ENCODE measurements at regions not wholly inside any gene's neighbourhood (a gene's known extent, or its start where the extent isn't known, plus 50 kb on each side); places are given as distances from the start of the nearest gene placed in this dataset.
"Not testable (repeated sequence)": the region's sequence is repeated elsewhere in the genome, so short reads cannot be mapped to it uniquely, and the experiment has no call there.

DNA sequence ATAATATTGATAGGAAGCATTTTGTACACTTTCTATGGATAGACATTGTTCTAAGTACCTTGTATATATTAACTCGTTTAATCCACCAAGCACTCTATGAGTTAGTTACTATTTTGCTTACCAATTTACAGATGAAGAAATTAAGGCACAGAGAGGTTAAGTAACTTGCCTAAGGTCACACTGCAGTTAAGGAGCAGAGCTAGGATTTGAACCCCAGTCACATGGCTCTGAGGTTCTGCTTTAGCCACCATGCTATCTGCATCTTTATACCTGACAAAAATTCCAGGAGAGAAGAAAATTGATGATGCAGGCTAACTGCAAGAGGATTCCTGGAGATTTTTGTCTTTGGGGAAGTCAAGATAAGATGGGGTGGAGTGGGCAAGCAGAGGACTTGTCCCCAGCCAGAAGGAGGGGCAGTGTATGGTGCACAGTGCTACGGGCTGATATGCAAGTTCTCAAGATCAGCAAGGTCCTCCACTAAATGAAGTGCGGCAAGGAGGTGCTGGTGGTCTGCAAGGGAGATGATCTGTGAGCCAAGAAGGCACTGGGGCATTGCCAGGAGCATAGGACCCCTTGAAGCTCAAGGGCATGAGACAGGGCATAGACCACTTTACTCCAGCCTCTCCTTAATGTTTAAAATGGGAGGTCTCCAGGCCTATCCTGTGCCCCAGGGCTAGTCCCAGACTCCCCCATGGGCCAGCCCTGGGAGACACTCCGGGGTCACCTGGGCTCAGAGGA is 430.6 kb downstream of the RPS24 start:
- DNase-seq = no peak

DNA sequence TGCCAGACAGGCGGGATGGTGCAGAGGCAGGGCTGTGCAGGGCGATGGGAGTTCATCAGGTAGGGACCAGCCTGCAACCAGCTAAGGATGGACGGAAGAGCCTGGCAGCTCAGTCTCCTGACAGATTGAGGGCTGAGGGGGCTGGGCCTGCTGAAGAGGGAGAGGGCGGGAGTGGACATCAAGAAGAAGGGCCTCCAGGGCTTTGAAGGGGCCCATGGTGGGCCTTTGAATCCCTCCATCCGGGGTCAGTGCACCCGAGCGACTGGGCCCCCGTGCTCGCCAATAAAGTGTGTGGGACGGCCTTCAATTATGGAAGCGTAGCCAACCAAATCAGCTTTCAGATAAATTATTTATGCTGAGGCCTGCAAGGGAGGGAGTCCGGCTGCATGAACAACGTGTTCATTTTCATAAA is 431.2 kb downstream of the RPS24 start:
- no peak for DNase-seq

DNA sequence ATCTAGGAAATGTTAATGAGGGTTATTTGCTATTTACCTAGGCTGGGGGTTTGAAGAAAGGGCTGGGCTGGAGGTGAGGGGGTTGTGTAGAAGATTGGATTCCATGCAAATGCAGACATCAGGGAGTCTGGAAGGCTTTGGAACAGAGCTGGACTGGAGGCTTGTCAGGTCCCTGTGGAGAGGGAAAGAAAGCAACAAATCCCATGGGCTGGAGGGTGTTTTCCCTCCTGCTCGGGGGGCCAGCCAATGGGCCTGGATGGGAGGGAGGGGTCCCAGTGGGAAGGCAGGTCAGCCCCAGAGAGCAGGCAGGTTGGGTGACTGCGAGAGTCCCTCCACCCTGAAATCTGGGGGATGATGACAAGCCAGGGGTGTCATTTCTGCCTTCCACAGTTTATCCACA is 431.8 kb downstream of the RPS24 start:
- no peak for DNase-seq

DNA sequence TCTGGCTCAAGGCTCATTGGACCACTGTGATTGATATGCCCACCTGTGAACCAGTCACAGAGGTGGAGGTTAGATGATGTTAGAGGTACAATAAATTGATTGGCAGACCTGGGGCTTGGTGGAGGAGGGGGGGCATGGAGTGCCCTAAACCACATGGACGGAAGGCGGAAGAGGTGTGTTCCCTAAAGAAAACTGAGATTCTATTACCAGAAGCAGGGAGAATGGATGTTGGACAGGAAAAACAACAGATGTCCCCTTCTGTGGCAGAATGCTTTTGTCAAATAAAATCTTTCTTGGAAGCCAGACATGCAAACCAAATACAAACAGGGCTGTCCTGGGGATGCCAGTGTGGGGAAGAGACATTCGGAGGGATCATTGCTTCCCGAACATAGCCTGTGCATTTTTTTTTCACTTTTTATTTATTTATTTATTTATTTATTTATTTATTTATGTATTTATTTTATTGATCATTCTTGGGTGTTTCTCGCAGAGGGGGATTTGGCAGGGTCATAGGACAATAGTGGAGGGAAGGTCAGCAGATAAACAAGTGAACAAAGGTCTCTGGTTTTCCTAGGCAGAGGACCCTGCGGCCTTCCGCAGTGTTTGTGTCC is 433.9 kb downstream of the RPS24 start:
- no peak for DNase-seq

DNA sequence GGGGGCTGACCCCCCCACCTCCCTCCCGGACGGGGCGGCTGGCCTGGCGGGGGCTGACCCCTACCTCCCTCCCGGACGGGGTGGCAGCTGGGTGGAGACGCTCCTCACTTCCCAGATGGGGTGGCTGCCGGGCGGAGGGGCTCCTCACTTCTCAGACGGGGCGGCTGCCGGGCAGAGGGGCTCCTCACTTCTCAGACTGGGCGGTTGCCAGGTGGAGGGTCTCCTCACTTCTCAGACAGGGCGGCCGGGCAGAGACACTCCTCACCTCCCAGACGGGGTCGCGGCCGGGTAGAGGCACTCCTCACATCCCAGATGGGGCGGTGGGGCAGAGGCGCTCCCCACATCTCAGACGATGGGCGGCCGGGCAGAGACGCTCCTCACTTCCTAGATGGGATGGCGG is 435.1 kb downstream of the RPS24 start:
- DNase-seq = not testable (repeated sequence)

DNA sequence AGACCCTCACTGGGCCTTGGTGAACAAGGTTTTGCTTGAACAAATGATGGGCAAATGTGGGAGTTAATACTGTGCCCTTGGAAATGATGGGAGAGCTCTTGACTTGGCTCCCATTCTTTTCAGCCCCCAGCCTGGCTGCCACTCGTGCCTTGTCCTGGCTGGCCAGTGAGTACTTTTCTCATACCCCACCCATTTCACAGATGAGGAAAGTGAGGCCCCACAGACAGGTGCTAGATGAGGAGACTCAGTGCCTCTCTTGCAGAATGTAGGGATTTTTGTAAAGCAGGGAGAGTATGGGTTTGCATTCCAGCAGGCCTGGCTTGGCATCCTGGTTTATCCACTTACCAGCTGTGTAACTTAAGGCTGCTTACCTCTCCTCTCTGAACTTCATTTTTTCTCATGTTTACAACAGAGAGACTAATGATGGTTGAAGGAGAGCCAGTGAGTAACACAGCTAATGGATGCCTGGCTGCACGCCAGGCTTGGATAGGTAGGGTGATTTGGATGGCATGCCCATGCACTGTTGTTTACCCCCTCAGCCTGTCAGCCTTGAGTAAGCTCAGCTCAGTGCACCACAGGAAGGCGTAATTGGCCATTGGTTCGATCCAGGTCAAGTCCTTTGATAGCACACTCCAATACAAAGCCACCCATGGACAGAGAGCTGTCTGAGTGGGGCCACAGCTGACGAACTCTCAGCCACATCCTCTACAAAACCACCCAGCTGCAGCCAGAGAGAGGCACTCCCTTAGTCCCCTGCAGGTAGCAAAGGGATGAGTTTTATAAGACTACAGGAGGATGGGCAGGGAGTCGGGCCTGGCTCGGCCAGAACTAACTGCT is 436.8 kb downstream of the RPS24 start:
- no peak for DNase-seq

DNA sequence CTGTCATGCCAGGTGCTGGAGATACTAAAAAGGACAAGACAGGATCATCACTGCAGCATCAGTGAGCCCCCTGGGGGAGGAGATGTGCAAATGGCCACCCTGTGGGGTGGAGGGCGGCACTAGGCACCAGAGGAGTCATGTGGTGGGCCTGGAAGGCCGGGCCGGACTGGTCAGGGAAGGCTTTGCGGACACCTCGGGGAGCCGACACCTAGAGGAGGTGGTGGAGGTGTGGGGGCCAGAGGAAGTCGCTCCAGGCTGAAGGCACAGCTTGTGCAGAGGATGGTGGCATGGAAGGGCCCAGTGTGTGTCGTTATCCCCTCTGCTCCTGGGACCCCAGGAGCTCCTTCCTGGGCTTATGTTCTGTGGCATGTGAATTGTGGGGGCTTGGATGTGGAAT is 437.7 kb downstream of the RPS24 start:
- no peak for DNase-seq

DNA sequence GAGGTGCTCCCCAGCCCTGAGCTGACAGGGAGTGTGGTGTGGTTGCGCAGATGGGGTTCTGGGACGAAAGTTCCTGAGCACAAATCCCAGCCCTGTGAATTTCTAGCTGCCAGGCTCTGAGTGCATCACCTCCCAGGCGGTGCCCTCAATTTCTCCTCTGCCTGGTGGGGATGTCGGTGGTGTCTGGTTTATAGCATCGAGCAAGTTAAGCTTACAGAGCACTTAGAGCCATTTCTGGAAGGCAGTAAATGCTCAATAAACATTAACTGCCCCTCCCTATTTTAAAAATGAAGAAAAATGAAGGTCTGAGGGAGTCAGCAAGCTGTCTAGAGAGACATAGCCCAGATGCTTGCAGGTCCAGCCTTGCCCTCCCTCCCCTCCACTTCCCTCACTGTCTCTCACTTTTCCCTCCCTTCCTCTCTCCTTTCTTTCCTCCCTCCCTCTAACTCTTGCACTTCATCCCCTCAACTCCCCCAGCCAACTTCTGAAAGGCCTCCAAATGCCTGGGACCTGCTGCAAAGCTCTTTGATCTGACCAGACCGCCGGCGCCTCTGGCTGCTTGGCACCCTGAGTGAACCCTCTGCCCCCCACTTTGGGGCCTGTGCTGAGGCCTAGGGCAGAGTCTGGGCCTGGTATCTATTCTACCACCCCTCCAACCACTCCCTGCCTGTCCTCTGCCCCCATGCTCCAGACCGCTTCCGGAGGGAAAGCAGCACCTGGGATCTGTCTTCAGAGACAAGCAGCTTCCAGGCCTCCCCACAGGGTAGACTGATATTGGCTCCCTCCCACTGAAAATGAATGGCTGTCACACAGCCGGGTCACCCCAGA is 438.3 kb downstream of the RPS24 start:
- no peak for DNase-seq

DNA sequence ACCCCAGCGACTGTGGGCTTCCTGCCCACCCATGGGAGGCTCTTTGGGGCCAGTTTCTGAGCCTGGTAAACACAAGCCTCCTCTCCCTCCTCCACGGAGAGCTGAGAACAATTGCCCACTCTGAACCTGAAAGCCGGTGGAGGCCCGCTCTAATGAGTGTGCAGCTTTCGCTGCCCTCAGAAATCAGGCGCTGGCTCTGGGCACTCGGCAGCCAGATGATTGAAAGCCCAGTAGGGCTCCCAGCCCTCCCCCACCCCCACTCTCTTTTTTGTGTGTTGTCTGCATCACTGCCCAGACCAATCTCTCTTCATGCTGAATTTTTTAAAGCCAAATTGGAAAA is 438.9 kb downstream of the RPS24 start:
- no peak for DNase-seq

DNA sequence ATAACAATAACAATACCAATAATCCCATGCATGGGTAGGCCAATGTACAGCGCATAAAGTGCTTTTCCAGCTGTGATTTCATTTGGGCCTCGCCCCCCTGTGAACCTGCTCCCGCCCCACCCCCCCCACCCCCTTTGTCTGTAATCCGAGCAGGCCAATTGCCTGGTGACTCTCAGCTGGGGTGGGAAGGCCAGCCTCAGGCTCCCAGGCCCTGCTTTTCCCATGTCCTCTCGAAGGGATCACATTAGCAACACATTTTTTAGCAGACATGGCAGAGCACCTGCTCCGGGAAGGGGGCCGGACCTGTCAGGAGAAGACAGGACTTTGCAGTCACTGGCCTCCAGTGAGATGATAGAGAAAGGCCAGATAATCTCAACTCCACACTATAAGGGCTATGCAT is 439.3 kb downstream of the RPS24 start:
- no peak for DNase-seq

DNA sequence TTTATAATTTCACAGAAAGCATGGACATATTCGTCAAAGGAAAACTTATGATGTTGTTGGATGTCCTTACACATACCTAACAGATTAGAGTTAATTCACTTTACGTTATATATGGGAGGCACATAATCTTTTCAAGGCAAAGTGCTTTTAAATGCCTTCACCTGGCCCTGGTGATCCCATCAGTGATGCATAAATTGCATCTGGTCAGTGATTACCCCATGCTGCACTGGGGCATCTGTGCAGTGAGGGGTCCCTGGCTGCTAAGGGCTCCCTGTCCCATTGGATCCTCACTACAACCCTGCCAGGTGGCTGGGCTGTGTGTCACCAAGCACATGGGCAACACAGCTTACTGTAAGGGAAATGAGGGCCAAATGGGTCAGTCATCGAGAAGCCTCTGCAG is 441.1 kb downstream of the RPS24 start:
- DNase-seq = no peak

DNA sequence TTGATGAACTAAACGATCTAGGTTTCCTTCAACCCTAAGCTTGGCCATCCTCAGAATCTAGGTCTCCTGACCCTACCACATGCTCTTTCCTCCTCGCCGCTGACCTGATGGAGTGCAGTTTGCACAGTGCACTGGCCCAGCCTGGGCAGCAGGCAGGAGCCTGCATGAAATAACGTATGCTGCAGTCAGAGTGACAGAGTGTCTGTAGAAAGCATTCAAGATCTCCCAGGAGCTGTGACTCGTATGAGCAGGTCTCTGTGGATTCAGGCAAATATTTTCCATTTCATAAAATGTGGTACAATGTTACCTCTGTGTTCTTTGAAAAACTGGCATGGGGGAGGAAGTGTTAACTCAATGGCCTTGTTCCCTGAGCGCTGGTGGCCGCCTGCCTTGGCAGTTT is 441.8 kb downstream of the RPS24 start:
- no peak for DNase-seq

DNA sequence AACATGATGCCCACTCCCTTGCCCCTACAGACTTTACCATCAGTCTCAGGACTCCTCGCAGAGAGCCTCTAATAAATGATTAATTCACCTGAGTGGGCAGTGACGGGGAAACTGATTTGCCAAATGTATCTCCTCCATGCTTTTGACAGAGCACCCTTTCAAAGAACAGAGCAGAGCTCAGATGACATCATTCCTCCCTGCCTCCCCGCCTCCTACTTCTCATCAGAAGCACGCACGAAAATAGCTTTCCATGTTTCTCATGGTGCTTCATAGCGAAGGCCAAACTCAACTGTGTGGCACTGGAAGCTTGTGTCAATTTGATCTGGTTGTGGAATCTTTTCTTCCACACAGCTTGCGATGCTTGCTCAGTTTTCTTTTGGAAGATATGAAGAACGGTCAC is 442.5 kb downstream of the RPS24 start:
- no peak for DNase-seq

DNA sequence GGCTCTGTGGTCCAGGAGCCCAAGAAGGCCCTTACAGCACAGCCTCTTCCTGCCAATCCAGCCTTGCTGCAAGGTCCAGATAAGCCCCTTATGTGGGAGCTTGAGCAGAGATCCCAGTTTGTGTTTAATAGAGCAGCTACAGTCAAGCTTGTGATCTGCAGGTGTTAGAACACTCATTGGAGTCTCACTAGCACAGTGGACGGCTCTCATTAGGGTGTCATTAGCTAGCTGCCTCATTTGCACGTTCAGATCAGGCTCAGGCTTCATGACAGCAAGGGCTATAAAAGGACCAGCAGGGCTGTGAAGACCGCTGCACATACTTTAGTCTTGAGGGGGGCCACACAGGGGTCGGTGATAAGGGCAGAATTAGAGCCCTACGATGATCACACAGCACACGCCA is 443.2 kb downstream of the RPS24 start:
- no peak for DNase-seq

DNA sequence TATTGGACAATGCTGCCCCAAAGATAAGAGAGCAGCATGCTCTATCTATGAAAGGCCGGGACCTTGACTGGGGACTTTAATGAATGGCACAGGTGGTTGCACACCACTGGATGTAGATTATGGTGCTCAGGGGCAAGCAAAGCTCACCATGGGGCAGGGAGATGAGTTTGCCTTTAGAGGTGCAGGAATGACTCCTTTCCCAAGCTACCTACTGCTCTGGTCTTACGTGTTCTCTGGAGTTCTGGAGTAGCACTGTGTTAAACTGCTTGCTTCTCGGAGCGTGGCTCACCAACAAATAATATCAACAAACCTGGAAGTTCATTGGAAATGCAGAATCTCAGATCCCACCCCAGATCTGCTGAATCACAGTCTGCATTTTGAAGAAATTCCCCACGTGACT is 445.3 kb downstream of the RPS24 start:
- DNase-seq = no peak

DNA sequence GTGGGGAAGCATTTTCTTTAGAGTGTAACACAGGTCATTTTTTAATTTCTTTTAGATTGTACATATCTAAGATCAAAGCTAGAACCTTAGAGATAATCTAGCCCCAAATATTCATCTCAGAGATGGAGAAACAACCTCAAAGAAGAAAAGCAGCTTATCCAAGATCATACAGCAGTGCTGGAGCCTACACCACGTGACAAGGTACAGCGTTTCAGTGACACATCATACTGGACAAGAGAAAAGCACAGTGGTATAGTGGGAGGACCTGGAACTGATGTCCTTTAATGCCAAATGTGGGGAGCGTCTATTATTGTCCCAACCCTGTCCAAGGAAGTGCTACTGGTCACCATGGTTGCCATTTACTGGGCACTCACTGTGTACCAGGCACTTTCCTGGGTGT is 445.8 kb downstream of the RPS24 start:
- no peak for DNase-seq

DNA sequence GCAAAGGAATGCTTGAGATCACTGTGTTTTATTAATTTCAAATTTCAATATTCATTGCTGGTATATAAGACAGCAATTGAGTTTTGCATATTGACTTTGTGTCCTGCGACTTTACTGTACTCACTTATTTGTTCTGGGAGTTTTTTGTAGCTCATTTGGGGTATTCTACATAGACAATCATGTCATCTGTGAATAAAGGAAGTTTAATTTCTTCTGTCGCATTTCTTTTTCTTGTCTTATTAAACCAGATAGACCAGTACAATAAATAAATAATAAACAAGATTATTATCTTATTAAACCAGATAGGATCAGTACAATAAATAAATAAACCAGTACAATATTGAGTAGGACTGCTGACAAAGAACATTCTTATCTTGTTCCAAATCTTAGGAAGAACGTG is 448.2 kb downstream of the RPS24 start:
- no peak for DNase-seq

DNA sequence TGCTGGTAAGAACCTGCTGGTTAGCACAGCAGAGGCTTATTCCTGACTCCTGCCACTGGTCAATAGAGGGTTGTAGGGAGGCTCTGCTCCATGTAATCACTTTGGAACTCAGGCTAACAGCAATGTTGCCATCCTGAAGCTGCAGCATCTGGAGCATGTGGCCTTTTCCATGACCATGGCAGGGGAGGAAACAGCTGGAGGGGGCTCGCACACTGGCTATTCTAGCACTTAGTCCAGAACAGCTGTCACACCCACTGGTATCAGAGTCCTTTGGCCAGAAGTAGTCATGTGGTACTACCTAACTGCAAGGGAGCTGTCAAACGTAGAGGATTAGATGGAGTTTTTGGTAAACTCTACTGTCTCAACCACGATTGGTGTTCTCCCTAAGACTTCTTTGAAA is 450.0 kb downstream of the RPS24 start:
- DNase-seq = no peak

DNA sequence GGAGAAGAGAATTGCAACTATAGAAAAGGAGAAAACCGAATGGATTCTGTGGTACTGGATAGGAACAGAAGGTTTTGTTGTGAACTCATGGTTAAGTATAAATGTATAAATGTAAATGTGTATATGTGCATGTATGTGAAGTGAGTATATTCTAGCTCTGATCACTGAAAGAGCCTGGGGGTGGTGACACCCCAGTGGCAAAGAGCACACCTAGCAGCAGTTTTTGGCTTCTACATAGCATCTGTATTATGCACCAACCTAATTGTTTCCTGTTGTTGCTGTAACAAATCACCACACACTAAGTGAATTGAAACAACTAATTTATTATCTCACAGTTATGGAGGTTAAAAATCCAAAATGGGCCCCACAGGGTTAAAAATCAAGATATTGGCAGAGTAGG is 455.4 kb downstream of the RPS24 start:
- DNase-seq = no peak

DNA sequence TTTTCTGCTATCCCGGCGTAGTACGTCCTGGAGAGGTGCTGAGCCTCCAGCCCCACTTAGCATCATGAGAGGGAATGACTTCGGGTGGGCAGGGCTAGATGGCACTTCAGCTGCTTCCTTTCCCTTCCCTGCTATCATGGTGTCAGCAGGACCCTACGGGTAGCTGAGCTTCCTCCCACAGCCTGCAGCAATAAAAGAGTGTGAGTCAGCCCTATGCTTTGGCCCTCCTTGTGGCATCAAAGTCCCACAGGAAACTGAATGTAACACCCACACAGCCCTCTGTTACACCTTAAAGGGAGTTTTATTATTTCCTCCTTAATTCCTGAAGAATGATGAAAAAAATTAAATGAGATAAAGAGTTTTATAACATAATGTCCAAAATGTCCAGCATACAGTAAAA is 458.1 kb downstream of the RPS24 start:
- no peak for DNase-seq

DNA sequence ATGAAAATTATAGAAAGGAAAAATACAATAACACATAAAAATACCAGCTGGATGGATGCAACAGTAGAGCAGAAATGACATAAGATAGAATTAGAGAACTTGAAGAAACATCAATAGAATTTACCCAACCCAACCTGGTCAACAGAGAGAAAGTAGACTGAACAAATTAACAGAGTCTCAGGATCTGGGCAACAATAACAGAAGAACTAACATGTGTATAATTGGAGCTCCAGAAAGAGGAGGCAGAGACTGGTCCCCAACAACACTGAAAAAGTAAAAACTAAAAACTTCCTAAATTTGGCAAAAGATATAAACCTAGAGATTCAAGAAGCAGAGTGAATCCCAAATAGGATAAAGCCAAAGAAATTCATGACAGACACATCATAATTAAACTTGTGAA is 458.8 kb downstream of the RPS24 start:
- DNase-seq = no peak

DNA sequence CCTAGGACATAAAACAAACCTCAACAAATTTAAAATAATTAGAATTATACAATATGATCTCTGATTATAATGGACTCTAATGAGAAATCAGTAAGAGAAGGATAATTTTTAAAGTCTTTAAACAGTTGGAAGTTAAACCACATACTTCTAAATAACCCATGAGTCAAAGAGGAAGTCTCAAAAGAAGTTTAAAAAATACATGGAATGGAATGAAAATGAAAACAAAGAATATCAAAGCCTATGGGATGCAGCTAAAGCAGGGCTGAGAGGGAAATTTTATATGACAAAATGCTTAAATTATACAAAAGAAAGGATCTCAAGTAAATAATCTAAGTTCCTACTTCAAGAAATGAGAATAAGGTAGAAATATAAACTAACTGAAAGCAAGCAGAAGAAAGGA is 460.5 kb downstream of the RPS24 start:
- no peak for DNase-seq

DNA sequence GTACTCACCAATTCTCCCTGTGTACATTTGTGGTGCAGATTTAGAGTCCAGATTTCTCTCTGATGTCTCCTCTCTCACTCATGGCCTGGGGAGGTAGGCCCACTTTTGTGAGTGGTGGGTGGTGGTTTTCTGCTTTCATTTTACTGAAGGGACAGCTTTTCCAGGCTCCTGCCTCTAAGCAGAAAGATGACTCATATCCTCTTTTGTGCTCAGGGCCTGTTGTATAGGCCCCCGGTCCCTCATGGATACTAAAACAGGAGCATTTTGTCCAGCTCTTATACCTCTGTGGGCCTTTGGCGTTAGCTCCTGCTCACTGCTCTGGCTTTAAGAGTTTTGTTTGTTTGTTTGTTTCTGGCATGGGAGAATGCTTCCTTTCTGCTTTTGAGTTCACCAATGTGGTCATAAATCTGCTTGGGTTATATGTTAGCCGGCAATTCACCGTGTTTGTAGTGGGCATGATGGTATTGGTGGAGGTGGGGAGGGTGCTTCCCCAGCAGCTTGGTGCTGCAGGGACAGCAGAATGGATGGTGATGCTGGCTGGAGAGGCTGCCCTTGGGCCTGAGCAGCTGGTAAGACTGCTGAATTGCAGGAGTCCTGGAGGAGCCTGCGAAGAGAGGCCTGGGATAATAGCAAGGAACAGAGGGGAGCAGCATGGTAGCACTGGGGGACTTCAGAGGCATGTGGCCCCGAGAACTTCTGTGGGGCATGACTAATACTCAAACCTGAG is 468.7 kb downstream of the RPS24 start:
- no peak for DNase-seq

Measured in hematopoietic multipotent progenitor cell treated with erythropoietin and hydrocortisone succinate and interleukin-3 and kit ligand, for 6 days (in vitro differentiated cells).